ENCODE measurements at regions not wholly inside any gene's neighbourhood (a gene's known extent, or its start where the extent isn't known, plus 50 kb on each side); places are given as distances from the start of the nearest gene placed in this dataset.

- DNase-seq (ENCODE audit: low read depth in 1 of 2, low spot score in 2 of 2) = no peak
- Histone ChIP-seq H3K27ac (no peak overlapping the region), H3K27me3 (replicated peaks) (no peaks in the 10 kb centered on the region), H3K9me3 (replicated peaks) (no peaks in the 10 kb centered on the region), H3K4me3 (no peak overlapping the region), H3K36me3 (no peaks in the 10 kb centered on the region), H3K4me1 (replicated peaks) (no peaks in the 10 kb centered on the region)
Measured at GRCh38 chrX:36913551-36913950, 94.6 kb upstream of the FAM47C start.

DNA sequence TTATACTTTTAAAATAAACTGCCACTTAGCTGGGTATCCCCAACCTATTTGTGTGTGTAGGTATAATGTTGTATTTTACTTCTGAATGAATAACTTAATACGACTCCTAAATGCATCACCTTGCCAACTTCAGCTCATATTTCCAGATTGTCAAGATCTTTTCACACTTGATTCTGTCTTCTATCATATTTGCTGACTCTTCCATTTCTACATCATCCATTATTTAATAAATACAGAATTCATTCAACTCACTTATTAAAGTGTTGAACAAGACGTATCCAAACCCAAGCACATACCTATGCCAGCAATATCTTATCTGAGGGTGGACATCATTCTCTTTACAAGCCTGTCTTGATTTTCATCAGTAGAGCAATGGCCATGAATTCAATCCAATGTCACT lies 91.2 kb upstream of the FAM47C start:
- Histone ChIP-seq H3K36me3 (no peaks in the 10 kb centered on the region), H3K4me1 (replicated peaks) (no peaks in the 10 kb centered on the region), H3K27ac (no peak overlapping the region), H3K4me3 (no peak overlapping the region), H3K9me3 (replicated peaks) (no peaks in the 10 kb centered on the region), H3K27me3 (replicated peaks) (no peaks in the 10 kb centered on the region)
- DNase-seq (ENCODE audit: low read depth in 1 of 2, low spot score in 2 of 2) = no peak

- DNase-seq (ENCODE audit: low read depth in 1 of 2, low spot score in 2 of 2) = no peak
- Histone ChIP-seq H3K9me3 (replicated peaks) (no peaks in the 10 kb centered on the region), H3K36me3 (no peaks in the 10 kb centered on the region), H3K4me3 (no peak overlapping the region), H3K27ac (no peak overlapping the region), H3K4me1 (replicated peaks) (no peaks in the 10 kb centered on the region), H3K27me3 (replicated peaks) (no peaks in the 10 kb centered on the region)
Measured at GRCh38 chrX:36927712-36928111, 80.5 kb upstream of the FAM47C start.

GRCh38 chrX:36930491-36930890 lies 77.7 kb upstream of the FAM47C start:
- no peaks in the 10 kb centered on the region for H3K27me3 ChIP-seq (replicated peaks)

GRCh38 chrX:36947214-36947613 lies 61.0 kb upstream of the FAM47C start:
- H3K4me1 ChIP-seq (replicated peaks) = no peaks in the 10 kb centered on the region

More at GRCh38 chrX:36930491-36930890, 77.7 kb upstream of the FAM47C start:
- Histone ChIP-seq H3K4me3 (no peak overlapping the region), H3K36me3 (no peaks in the 10 kb centered on the region), H3K4me1 (replicated peaks) (no peaks in the 10 kb centered on the region), H3K9me3 (replicated peaks) (no peaks in the 10 kb centered on the region), H3K27ac (no peak overlapping the region)
- DNase-seq (ENCODE audit: low read depth in 1 of 2, low spot score in 2 of 2) = no peak

DNA sequence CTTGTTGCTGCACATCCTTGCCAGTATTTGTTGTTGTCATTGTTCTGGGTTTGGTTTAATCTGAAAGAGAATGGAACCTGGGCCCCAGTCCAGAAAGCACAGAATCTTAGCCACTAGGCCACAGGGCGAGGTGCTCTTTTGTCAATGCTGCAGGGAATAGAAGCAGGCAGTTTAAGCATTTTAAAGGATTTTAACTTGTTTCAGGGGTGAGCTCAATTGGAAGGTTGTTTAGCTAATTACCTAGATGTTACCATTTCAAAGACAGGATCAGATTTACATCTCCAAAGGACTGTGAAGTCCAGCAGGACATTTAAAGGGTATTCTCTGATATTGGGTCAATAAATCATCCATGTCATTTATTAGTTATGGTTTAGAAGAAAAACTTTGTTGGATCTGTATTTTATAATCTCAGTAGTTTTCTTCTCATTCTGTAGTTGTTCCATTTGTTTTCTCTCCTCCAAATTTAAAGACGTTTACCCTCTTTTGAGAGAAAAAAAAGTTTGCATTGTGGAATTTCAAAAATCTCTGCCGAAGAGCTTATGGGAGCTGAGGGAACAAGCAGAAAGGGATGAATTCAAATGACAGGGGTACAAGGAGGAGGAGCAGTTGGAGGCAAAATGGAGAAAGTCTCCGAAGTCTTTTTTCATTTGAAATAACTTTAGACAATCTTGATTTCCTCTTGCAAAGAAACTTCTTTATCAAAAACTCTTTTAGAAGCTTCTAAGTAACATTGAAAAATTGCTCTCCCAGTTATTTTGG lies 57.5 kb upstream of the FAM47C start:
- Histone ChIP-seq H3K27ac (no peak overlapping the region), H3K9me3 (replicated peaks) (no peaks in the 10 kb centered on the region), H3K36me3 (no peaks in the 10 kb centered on the region), H3K4me3 (no peak overlapping the region), H3K27me3 (replicated peaks) (no peaks in the 10 kb centered on the region), H3K4me1 (replicated peaks) (no peaks in the 10 kb centered on the region)
- DNase-seq (ENCODE audit: low read depth in 1 of 2, low spot score in 2 of 2) = no peak

More at GRCh38 chrX:36947214-36947613, 61.0 kb upstream of the FAM47C start:
- Histone ChIP-seq H3K9me3 (replicated peaks) (no peaks in the 10 kb centered on the region), H3K27ac (no peak overlapping the region), H3K36me3 (no peaks in the 10 kb centered on the region), H3K4me3 (no peak overlapping the region), H3K27me3 (replicated peaks) (no peaks in the 10 kb centered on the region)
- no peak for DNase-seq (ENCODE audit: low read depth in 1 of 2, low spot score in 2 of 2)

- Histone ChIP-seq H3K27ac (no peak overlapping the region), H3K4me3 (no peak overlapping the region)
Measured at GRCh38 chrX:36957425-36958328, 50.5 kb upstream of the FAM47C start.

More at GRCh38 chrX:36957425-36958328, 50.5 kb upstream of the FAM47C start:
- Histone ChIP-seq H3K36me3 (no peaks in the 10 kb centered on the region), H3K4me1 (replicated peaks) (no peaks in the 10 kb centered on the region), H3K27me3 (replicated peaks) (no peaks in the 10 kb centered on the region), H3K9me3 (replicated peaks) (no peaks in the 10 kb centered on the region)
- DNase-seq (ENCODE audit: low read depth in 1 of 2, low spot score in 2 of 2) = no peak
